A673 (cell line): ENCODE measurements at regions not wholly inside any gene's neighbourhood (a gene's known extent, or its start where the extent isn't known, plus 50 kb on each side); places are given as distances from the start of the nearest gene placed in this dataset.

Source experiments
- BruUV-seq: library from RNA; stranded (reverse); fragments of 400-500 nt; replicated peaks from 2 replicates; lab custom pipeline; 2021; lab: Mats Ljungman, UMichigan
- CTCF ChIA-PET: fragments of 300-600 bp; sonication (Branson Sonifier 250); formaldehyde crosslinking; loops from one replicate; lab custom pipeline; 2022; ENCODE audit warnings: antibody characterized with exemption; lab: Charles Lee
- POLR2A ChIA-PET: fragments of 300-600 bp; sonication (Branson Sonifier 250); formaldehyde crosslinking; loops from one replicate; lab custom pipeline; 2022; ENCODE audit warnings: antibody characterized with exemption; ENCODE audit not compliant: low non-redundant PET; lab: Charles Lee
- DNase-seq: peaks from one replicate; pipeline ENCODE4 v3.0.0-alpha.2; 2015; ENCODE audit warnings: low spot score
- H3K27ac ChIP-seq: fragments of 200-600 bp; sonication (generic); 2 replicates; pipeline ENCODE4 v1.5.1; 2016; ENCODE audit warnings: mixed run types, low read depth, mild to moderate bottlenecking, mixed read lengths, antibody characterized with exemption, low read length; ENCODE audit not compliant: poor library complexity, severe bottlenecking
- H3K27me3 ChIP-seq: fragments of 200-600 bp; sonication (generic); replicated peaks from 2 replicates; pipeline ENCODE4 v1.6.1; 2017; ENCODE audit warnings: mixed run types, low read depth, mild to moderate bottlenecking, mixed read lengths, antibody characterized with exemption, low read length; ENCODE audit not compliant: insufficient read depth, poor library complexity
- H3K36me3 ChIP-seq: fragments of 200-600 bp; sonication (generic); 2 replicates; pipeline ENCODE4 v1.6.1; 2016; ENCODE audit warnings: mixed run types, mild to moderate bottlenecking, mixed read lengths, antibody characterized with exemption, low read length; ENCODE audit not compliant: insufficient read depth, poor library complexity, severe bottlenecking
- H3K4me1 ChIP-seq: fragments of 200-600 bp; sonication (generic); 2 replicates; pipeline ENCODE4 v1.6.1; 2017; ENCODE audit warnings: mixed run types, mild to moderate bottlenecking, mixed read lengths, antibody characterized with exemption, low read length; ENCODE audit not compliant: insufficient read depth, poor library complexity, severe bottlenecking
- H3K4me3 ChIP-seq: fragments of 200-600 bp; sonication (generic); 2 replicates; pipeline ENCODE4 v1.5.1; 2016; ENCODE audit warnings: low read depth, mixed run types, mild to moderate bottlenecking, mixed read lengths, low read length; ENCODE audit not compliant: poor library complexity, severe bottlenecking
- H3K9me3 ChIP-seq: fragments of 200-600 bp; sonication (generic); 2 replicates; pipeline ENCODE4 v1.6.1; 2016; ENCODE audit warnings: mixed run types, low read depth, mild to moderate bottlenecking, mixed read lengths, antibody characterized with exemption, low read length; ENCODE audit not compliant: poor library complexity, severe bottlenecking
- CTCF ChIP-seq: fragments of 300-800, 200-600 bp; sonication (generic); conservative IDR thresholded peaks from 2 replicates; pipeline ENCODE4 v1.5.1; 2017; ENCODE audit warnings: low read depth, mild to moderate bottlenecking, antibody characterized with exemption, low read length, moderate library complexity, mixed read lengths
- EZH2 ChIP-seq: fragments of 200-600 bp; sonication (generic); IDR thresholded peaks from 2 replicates; pipeline ENCODE4 v1.6.1; 2017; ENCODE audit warnings: borderline replicate concordance, low read depth, mild to moderate bottlenecking, mixed read lengths, antibody characterized with exemption, low read length; ENCODE audit not compliant: poor library complexity, severe bottlenecking
- intact Hi-C: fragments of 100-400 bp; cut with micrococcal nuclease; formaldehyde crosslinking; loops from one replicate; pipeline ENCODE4 v1.10.0; 2022; ENCODE audit not compliant: unreplicated experiment

- no peak for DNase-seq
- BruUV-seq = no TSS peak
- no peaks in the 10 kb centered on the region for H3K9me3 ChIP-seq
- intact Hi-C loops = no loop called here
- H3K27ac ChIP-seq = no peak overlapping the region
- ChIA-PET POLR2A (no interaction called here), CTCF (no interaction called here)
- TF ChIP-seq CTCF = no peak
- TF ChIP-seq EZH2 = no peak
- H3K4me1 ChIP-seq = no peaks in the 10 kb centered on the region
- H3K36me3 ChIP-seq = no peaks in the 10 kb centered on the region
- H3K27me3 ChIP-seq = peaks cover 53% of the 10 kb centered on the region
- no peak overlapping the region for H3K4me3 ChIP-seq
Measured at GRCh38 chr15:85906640-85907039, 111.9 kb upstream of the KLHL25 start.

GRCh38 chr15:85910834-85911233, 116.1 kb upstream of the KLHL25 start:
- BruUV-seq = no TSS peak
- H3K27me3 ChIP-seq = peaks cover 36% of the 10 kb centered on the region
- H3K9me3 ChIP-seq = no peaks in the 10 kb centered on the region
- ChIA-PET CTCF (no interaction called here), POLR2A (no interaction called here)
- no peak overlapping the region for H3K4me3 ChIP-seq
- DNase-seq = no peak
- TF ChIP-seq EZH2 (no peak), CTCF (no peak)
- H3K4me1 ChIP-seq = no peaks in the 10 kb centered on the region
- H3K27ac ChIP-seq = no peak overlapping the region
- H3K36me3 ChIP-seq = no peaks in the 10 kb centered on the region
- intact Hi-C loops = no loop called here

GRCh38 chr15:85913461-85913860, 118.7 kb upstream of the KLHL25 start:
- Histone ChIP-seq H3K4me1 (no peaks in the 10 kb centered on the region), H3K9me3 (no peaks in the 10 kb centered on the region), H3K36me3 (no peaks in the 10 kb centered on the region), H3K4me3 (no peak overlapping the region), H3K27me3 (peaks cover 15% of the 10 kb centered on the region), H3K27ac (no peak overlapping the region)
- ChIA-PET POLR2A (no interaction called here), CTCF (no interaction called here)
- TF ChIP-seq EZH2 = no peak
- no peak for TF ChIP-seq CTCF
- no TSS peak for BruUV-seq
- DNase-seq = no peak
- intact Hi-C loops = no loop called here
